Ammon's horn (tissue), 1 donor: ENCODE measurements at regions not wholly inside any gene's neighbourhood (a gene's known extent, or its start where the extent isn't known, plus 50 kb on each side); places are given as distances from the start of the nearest gene placed in this dataset.
"Not testable (repeated sequence)": the region's sequence is repeated elsewhere in the genome, so short reads cannot be mapped to it uniquely, and the experiment has no call there.

Source experiments
- DNase-seq: peaks from one replicate; pipeline ENCODE4 v3.0.0-alpha.2; 2016; ENCODE audit warnings: low spot score

- no peak for DNase-seq
Observed at GRCh38 chr13:72657379-72657778, 70.0 kb downstream of the MZT1 start.

GRCh38 chr13:72656357-72656756 is 71.1 kb downstream of the MZT1 start:
- DNase-seq = no peak

- DNase-seq = no peak
Observed at GRCh38 chr13:72653506-72653905, 73.9 kb downstream of the MZT1 start.

GRCh38 chr13:72652681-72653080 is 74.7 kb downstream of the MZT1 start:
- DNase-seq = no peak

- peak; percentile 5 for DNase-seq
Observed at GRCh38 chr13:72651144-72651543, 76.3 kb downstream of the MZT1 start.

- DNase-seq = no peak
Observed at GRCh38 chr13:72650051-72650700, 77.3 kb downstream of the MZT1 start.

- DNase-seq = no peak
Observed at GRCh38 chr13:72648513-72649065, 78.8 kb downstream of the MZT1 start.

GRCh38 chr13:72647422-72647821 is 80.0 kb downstream of the MZT1 start:
- DNase-seq = no peak

- DNase-seq = no peak
Observed at GRCh38 chr13:72645521-72645920, 81.9 kb downstream of the MZT1 start.

GRCh38 chr13:72643311-72643989 is 84.0 kb downstream of the MZT1 start:
- DNase-seq = peak; percentile 13

GRCh38 chr13:72639377-72639776 is 88.1 kb downstream of the MZT1 start:
- DNase-seq = no peak

GRCh38 chr13:72638059-72638815 is 89.2 kb downstream of the MZT1 start:
- DNase-seq = no peak

- no peak for DNase-seq
Observed at GRCh38 chr13:72637561-72637960, 89.9 kb downstream of the MZT1 start.

- no peak for DNase-seq
Observed at GRCh38 chr13:72634859-72635258, 92.6 kb downstream of the MZT1 start.

- no peak for DNase-seq
Observed at GRCh38 chr13:72622546-72622945, 104.9 kb downstream of the MZT1 start.

- no peak for DNase-seq
Observed at GRCh38 chr13:72620874-72621273, 106.6 kb downstream of the MZT1 start.

GRCh38 chr13:72617951-72618350 is 109.5 kb downstream of the MZT1 start:
- DNase-seq = no peak

- DNase-seq = no peak
Observed at GRCh38 chr13:72617186-72617585, 110.2 kb downstream of the MZT1 start.

- not testable (repeated sequence) for DNase-seq
Observed at GRCh38 chr13:72610251-72610891, 117.1 kb downstream of the MZT1 start.

GRCh38 chr13:72599178-72599743 is 128.2 kb downstream of the MZT1 start:
- DNase-seq = no peak

- DNase-seq = no peak
Observed at GRCh38 chr13:72590091-72590740, 137.2 kb downstream of the MZT1 start.
